HL-60 (cell line): ENCODE measurements at regions not wholly inside any gene's neighbourhood (a gene's known extent, or its start where the extent isn't known, plus 50 kb on each side); places are given as distances from the start of the nearest gene placed in this dataset.

Experiments used
- DNase-seq, 2 experiments: peaks; one replicate each; pipeline ENCODE4 v3.0.0-alpha.2; 2010 to 2020; ENCODE audit warnings: low read depth in 1 of 2, low spot score in 1 of 2
- H3K27ac ChIP-seq: fragments of 250-450 bp; sonication (Bioruptor Pico); replicated peaks from 2 replicates; pipeline ENCODE4 v1.5.1; 2020; ENCODE audit warnings: mild to moderate bottlenecking, moderate library complexity
- H3K27me3 ChIP-seq: fragments of 250-450 bp; sonication (Bioruptor Pico); 2 replicates; pipeline ENCODE4 v1.5.1; 2021; ENCODE audit warnings: mild to moderate bottlenecking, moderate library complexity; ENCODE audit not compliant: insufficient read depth, poor library complexity, severe bottlenecking
- H3K4me3 ChIP-seq: replicated peaks from 2 replicates; pipeline ENCODE4 v1.5.1; 2011; ENCODE audit warnings: mild to moderate bottlenecking, control low read depth, low read length; ENCODE audit not compliant: insufficient read depth
- CTCF ChIP-seq: IDR thresholded peaks from one replicate; pipeline ENCODE4 v1.5.1; 2011; ENCODE audit warnings: low read length, control low read depth, inconsistent platforms; ENCODE audit not compliant: insufficient read depth
- GABPA ChIP-seq: IDR thresholded peaks from 2 replicates; pipeline ENCODE4 v1.6.1; 2012; ENCODE audit warnings: low read depth
- POLR2AphosphoS5 ChIP-seq: IDR thresholded peaks from 2 replicates; pipeline ENCODE4 v1.6.1; 2012; ENCODE audit warnings: low read depth
- REST ChIP-seq: IDR thresholded peaks from 2 replicates; pipeline ENCODE4 v1.6.1; 2012; ENCODE audit warnings: low read depth; ENCODE audit not compliant: insufficient replicate concordance
- SPI1 ChIP-seq: IDR thresholded peaks from 2 replicates; pipeline ENCODE4 v1.6.1; 2012; ENCODE audit warnings: low read depth, mild to moderate bottlenecking, borderline replicate concordance

- TF ChIP-seq REST (no peak), POLR2AphosphoS5 (no peak), GABPA (no peak), CTCF (no peak), SPI1 (no peak)
- Histone ChIP-seq H3K4me3 (no peak overlapping the region), H3K27me3 (no peaks in the 10 kb centered on the region), H3K27ac (no peak overlapping the region)
- no peak for DNase-seq
Measured at GRCh38 chr4:60905162-60905561, 295.0 kb upstream of the ADGRL3 start.

- no peaks in the 10 kb centered on the region for H3K27me3 ChIP-seq
- H3K4me3 ChIP-seq = no peak overlapping the region
- H3K27ac ChIP-seq = no peak overlapping the region
- TF ChIP-seq REST = no peak
- no peak for TF ChIP-seq CTCF
- TF ChIP-seq SPI1 = no peak
- TF ChIP-seq GABPA = no peak
- TF ChIP-seq POLR2AphosphoS5 = no peak
- no peak for DNase-seq
Measured at GRCh38 chr4:60911127-60911526, 289.0 kb upstream of the ADGRL3 start.

- TF ChIP-seq REST (no peak), GABPA (no peak), POLR2AphosphoS5 (no peak), CTCF (no peak), SPI1 (no peak)
- Histone ChIP-seq H3K4me3 (no peak overlapping the region), H3K27me3 (no peaks in the 10 kb centered on the region), H3K27ac (no peak overlapping the region)
- no peak for DNase-seq
Measured at GRCh38 chr4:60913002-60913401, 287.1 kb upstream of the ADGRL3 start.
